ENCODE measurements at regions not wholly inside any gene's neighbourhood (a gene's known extent, or its start where the extent isn't known, plus 50 kb on each side); places are given as distances from the start of the nearest gene placed in this dataset.
"Not testable (repeated sequence)": the region's sequence is repeated elsewhere in the genome, so short reads cannot be mapped to it uniquely, and the experiment has no call there.

DNA sequence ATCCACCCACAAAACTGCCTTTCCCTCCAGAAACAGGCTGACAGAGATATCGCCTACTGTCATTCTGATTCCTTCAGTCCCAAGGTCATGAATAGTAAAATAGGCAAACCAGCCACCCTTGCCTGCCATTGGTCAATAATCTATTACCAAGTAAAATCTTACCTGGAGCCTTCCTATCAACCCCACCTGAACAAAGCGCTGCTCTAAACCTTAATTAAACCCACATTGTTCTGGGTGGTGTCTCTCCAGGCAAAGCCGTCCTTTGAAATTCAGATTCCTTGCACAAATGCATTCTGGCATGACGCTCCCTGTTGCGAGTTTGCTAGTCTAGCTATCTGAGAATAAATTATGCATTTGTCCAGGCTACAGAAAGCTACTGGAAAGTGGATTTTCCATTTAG, 291.6 kb upstream of the ECI2 start:
- DNase-seq (ENCODE audit: extremely low read depth, low read depth, low spot score) = no peak

- DNase-seq (ENCODE audit: extremely low read depth, low read depth, low spot score) = no peak
Measured at GRCh38 chr6:4421837-4422236, 286.5 kb upstream of the ECI2 start.

DNA sequence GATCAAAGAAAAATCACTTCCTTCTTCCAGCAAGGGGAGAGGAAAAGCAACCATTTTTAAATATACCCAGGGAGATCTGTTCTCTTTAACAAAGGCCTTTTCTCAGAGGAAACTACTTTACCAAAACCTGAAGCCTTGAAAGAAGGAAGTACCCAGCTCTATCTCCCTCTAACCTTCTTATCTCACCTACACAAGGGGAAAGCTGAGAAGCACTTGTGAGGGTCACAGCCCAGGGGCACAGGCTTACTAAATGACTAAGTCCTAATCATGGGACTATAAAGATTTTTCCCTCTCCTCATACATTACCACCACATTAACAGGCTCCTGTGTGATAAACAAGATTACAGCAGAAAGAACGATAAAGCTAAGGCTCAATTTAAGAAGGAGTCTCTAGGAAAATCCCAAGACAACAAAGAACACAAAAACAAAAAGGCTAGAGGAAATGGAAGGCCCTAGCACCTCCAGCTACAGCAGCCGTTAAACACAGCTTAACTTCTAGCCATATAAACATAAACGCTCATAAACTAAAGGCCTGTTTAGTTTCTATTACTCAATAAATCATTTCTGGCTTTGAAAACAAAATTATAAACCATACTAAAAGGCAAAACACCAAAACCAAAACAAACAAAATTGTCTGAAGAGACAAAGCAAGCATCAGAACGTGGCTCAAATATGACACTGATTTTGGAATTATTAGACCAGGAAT, 284.9 kb upstream of the ECI2 start:
- DNase-seq (ENCODE audit: extremely low read depth, low read depth, low spot score) = no peak

DNA sequence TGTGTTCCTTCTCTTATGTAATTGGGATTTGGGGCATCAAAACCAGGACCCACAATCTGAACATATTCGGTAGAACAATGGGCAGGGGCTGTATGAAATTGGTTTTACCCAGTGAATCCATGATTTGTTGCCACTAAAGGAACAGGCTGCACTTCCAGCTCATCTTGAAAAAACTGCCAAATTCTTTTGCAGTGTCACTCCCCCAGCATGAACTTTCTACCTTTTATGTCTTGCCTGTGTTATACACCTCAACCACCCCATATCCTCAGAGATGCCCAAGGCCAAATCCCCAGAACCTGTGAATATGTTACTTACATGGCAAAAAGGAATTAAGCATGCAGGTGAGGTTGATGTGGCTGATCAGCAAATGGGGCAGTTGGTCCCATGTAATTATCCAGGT, 280.2 kb upstream of the ECI2 start:
- no peak for DNase-seq (ENCODE audit: extremely low read depth, low read depth, low spot score)

- not testable (repeated sequence) for DNase-seq (ENCODE audit: extremely low read depth, low read depth, low spot score)
Measured at GRCh38 chr6:4414078-4414477, 278.7 kb upstream of the ECI2 start.

DNA sequence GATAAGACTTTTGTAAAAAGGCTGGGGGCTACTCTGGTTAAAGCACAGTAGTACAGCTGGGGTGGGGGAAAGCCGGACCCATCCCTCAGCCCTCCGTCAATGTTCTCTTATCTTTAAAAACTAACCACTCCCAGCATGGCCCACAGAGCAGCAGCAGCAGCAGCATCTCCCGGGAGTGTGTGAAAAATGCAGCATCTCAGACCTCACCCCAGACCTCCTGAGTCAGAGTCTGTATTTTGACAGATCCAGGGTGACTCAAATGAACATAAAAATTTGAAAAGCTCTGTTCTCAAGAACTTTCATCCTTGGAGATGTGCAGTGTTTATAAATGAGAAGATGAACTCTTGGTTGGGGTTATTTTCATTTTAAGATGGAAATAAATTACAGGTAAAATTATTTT, 277.7 kb upstream of the ECI2 start:
- DNase-seq (ENCODE audit: extremely low read depth, low read depth, low spot score) = no peak

GRCh38 chr6:4412488-4412887, 277.1 kb upstream of the ECI2 start:
- DNase-seq (ENCODE audit: extremely low read depth, low read depth, low spot score) = no peak

- no peak for DNase-seq (ENCODE audit: extremely low read depth, low read depth, low spot score)
Measured at GRCh38 chr6:4412077-4412476, 276.7 kb upstream of the ECI2 start.

DNA sequence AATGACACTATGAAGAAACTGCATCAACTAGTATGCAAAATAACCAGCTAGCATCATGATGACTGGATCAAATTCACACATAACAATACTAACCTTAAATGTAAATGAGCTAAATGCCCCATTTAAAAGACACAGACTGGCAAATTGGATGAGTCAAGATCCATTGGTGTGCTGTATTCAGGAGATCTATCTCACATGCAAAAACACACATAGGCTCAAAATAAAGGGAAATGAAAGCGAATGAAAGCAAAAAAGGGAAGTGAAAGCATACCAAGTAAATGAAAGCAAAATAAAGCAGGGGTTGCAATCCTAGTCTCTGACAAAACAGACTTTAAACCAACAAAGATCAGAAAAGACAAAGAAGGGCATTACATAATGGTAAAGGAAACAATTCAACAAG, 272.3 kb upstream of the ECI2 start:
- DNase-seq (ENCODE audit: extremely low read depth, low read depth, low spot score) = not testable (repeated sequence)

DNA sequence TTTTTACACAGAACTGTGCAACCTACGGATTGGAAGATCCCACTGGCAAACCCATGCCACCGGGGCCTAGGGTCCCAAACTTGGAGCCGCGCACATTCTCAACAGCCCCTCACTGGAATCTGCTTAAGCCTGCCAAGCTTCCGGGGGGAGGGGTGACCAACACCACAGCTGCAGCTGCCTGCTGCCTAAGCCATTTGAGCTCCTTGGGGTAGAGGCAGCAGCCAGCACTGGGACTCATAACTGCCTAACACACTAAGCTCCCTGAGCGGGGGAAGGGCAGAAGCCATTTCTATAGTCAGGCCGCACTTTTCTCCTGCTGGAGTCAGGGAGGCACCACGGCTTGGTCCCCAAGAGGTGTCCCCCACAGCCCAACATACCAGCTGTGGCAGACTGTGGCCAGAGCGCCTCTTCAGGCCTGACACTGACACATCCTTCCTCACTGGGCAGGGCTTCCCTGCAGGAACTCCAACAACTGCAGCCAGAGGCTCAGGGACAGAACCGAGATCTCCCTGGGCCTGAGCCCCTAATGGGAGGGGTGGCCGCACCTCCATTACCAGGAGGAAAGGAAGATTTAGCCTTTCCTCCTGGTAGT, 270.3 kb upstream of the ECI2 start:
- DNase-seq (ENCODE audit: extremely low read depth, low read depth, low spot score) = no peak

DNA sequence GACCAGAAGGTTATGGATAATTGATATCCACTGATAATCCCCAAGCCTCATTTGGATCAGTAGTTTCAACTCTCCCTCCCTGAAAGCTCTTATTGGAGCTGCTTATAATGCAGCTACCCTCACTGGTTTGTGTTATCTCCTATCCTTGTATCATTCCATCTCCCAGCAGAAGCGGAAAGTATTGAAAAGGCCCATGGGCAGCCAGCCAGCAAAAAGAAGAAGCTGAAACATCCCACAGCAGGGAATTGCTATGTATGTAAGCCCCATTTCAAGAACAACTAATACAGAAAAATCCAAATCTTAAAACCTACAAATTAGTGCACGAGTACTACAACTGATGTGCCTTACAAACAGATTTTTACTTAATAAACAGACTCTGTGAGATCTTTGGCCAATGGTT, 269.0 kb upstream of the ECI2 start:
- no peak for DNase-seq (ENCODE audit: extremely low read depth, low read depth, low spot score)

DNA sequence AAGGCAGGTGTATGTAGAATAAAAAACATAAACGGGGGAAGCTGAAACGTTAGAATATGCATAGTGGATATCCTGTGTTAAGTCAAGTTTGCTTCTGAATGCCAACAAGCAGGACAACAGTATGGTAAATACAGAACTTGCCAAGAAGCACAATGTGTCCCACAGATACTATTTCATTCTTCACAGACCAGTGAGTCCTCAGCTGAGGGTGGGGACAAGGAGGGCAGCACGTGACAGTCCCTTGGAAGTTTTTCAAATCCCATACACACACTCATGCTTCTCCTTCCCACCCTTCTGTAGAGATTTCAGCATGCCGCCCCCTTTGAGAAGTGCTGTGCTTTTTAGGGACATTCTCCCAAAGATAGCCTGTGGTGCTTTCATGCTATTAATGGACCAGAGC, 268.5 kb upstream of the ECI2 start:
- DNase-seq (ENCODE audit: extremely low read depth, low read depth, low spot score) = no peak

GRCh38 chr6:4403023-4403752, 267.8 kb upstream of the ECI2 start:
- no peak for DNase-seq (ENCODE audit: extremely low read depth, low read depth, low spot score)

- DNase-seq (ENCODE audit: extremely low read depth, low read depth, low spot score) = peak; percentile 27
Measured at GRCh38 chr6:4402477-4402976, 267.2 kb upstream of the ECI2 start.

DNA sequence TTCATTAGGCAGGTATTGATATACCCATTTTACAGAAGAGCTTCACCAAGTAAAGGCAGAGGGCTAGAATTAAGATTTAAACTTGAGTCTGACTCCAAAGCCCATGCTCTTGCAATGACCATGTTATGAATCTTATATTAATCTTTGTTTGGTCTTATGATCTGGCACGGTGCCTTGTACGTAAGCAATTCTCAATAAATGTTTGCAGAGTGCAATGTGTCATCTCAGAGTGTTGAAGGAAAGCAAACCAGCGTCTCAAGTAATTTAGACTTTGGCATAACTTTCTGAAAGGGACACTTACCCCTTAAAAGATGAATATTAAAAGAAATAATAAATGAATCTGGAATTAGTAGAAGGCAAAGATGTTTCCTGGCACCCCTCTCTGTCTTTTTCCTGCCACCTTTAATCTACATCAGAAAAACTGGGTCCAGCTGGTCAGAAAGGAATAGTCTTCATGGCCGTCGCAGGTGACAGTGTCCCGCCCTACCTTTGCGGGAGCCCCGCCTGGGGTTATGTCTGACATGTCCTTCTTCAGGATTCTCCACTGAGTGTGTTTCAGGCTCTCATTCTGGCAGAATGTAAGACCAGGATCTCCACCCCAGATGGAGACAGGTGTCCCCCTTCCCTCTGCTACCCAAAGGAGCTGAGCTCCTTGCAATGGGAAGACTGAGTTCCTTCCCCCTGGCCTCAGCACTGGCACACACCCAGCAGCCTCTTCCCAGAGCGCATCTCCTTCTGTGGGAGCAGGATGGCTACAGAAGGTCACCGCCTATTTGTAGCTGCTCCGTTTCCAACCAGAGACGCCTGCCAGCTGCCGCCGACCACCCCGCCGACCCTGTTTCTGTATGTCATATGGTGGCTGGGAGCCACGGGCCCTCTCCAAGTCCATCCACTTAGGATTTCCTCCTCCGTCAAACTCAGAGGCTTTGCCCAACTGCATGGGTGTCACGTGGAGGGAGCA, 266.3 kb upstream of the ECI2 start:
- DNase-seq (ENCODE audit: extremely low read depth, low read depth, low spot score) = peak; percentile 18

GRCh38 chr6:4399656-4400055, 264.3 kb upstream of the ECI2 start:
- no peak for DNase-seq (ENCODE audit: extremely low read depth, low read depth, low spot score)

DNA sequence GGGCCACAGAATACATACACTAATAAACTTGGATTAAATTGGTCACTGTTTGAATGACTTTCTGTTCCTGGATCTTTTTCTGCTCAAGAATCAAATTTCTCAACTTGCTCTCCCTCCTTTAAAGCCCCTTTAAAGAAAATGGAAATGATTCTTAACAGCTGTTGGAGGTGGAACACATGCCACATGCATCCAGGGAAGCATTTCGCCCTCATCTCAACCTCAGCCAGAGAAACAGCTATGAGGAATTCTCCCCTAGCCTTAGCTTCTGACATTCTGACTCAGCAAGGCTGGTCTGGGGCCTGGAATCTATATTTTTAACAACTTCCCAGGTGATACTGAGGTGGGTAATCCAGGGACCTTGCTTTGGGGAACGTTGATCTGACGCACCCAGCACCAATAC, 263.4 kb upstream of the ECI2 start:
- DNase-seq (ENCODE audit: extremely low read depth, low read depth, low spot score) = no peak

DNA sequence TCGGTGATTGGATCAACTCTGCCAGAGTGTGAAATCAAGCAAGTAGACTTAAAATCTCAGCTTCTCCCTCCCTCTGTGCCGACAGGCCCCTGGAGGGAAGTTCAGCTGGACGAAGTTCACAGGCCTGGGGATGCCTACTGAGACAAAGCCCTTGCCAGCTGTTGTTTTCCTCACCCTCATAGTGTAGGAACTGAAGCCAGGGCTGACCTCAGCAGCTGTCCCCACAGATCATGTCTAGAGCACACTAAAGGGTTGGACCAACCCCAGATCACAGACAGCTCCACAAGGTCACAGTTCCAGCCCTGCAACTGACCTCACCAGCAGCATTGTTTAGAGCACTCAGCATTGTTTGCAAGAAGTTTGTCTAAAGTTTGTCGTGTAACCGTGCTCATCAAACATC, 261.9 kb upstream of the ECI2 start:
- no peak for DNase-seq (ENCODE audit: extremely low read depth, low read depth, low spot score)

DNA sequence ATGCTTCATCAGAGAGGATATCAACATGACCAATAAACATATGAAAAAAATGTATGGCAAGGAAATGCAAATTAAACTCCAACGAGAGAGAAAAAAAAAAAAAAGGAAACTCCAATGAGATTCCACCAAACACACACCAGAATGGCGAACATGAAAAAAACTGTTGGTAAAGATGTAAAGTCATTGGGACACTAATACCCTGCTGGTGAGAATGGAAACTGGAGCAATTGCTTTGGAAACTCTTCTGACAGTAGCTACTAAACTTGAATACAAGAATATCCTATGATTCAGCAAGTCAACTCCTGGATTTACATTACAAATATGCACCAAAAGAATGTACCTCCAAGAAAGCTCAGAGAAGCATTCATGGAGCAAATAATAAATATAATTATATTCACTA, 260.7 kb upstream of the ECI2 start:
- no peak for DNase-seq (ENCODE audit: extremely low read depth, low read depth, low spot score)

GRCh38 chr6:4395386-4395785, 260.0 kb upstream of the ECI2 start:
- DNase-seq (ENCODE audit: extremely low read depth, low read depth, low spot score) = no peak

- DNase-seq (ENCODE audit: extremely low read depth, low read depth, low spot score) = no peak
Measured at GRCh38 chr6:4394786-4395185, 259.4 kb upstream of the ECI2 start.

Measured in glomerular endothelial cell (primary cell).